GM12872 (cell line): ENCODE measurements at regions not wholly inside any gene's neighbourhood (a gene's known extent, or its start where the extent isn't known, plus 50 kb on each side); places are given as distances from the start of the nearest gene placed in this dataset.

Experiments used
- TF ChIP-seq, protein P1 (sequence below): IDR thresholded peaks from 3 replicates; pipeline ENCODE4 v1.5.1; 2011; ENCODE audit warnings: low read depth, mild to moderate bottlenecking, low read length, moderate library complexity; ENCODE audit not compliant: insufficient read depth

DNA sequence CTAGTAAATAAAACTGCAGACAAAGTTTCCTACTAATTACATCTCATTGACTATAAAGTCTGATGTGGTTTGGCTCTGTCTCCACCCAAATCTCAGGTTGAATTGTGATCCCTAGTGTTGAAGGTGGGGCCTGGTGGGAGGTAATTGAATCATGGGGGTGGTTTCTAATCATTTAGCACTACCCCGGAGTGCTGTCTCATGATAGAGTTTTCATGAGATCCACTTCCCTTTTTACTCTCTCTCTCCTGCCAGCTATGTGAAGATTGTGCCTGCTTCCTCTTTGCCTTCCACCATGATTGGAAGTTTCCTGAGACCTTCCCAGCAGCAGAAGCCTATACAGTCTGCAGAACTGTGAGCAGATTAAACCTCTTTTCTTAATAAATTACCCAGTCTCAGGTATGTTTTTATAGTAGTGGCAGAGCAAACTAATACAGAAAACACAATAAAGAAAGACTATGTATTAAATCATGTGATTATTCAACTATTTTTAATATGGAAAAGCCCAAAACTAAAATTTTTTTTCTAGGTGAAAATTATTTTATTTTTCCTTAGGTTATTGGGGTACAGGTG is 232.1 kb downstream of the FZD1 start:
- TF ChIP-seq, protein P1, sequence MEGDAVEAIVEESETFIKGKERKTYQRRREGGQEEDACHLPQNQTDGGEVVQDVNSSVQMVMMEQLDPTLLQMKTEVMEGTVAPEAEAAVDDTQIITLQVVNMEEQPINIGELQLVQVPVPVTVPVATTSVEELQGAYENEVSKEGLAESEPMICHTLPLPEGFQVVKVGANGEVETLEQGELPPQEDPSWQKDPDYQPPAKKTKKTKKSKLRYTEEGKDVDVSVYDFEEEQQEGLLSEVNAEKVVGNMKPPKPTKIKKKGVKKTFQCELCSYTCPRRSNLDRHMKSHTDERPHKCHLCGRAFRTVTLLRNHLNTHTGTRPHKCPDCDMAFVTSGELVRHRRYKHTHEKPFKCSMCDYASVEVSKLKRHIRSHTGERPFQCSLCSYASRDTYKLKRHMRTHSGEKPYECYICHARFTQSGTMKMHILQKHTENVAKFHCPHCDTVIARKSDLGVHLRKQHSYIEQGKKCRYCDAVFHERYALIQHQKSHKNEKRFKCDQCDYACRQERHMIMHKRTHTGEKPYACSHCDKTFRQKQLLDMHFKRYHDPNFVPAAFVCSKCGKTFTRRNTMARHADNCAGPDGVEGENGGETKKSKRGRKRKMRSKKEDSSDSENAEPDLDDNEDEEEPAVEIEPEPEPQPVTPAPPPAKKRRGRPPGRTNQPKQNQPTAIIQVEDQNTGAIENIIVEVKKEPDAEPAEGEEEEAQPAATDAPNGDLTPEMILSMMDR, result no peak

DNA sequence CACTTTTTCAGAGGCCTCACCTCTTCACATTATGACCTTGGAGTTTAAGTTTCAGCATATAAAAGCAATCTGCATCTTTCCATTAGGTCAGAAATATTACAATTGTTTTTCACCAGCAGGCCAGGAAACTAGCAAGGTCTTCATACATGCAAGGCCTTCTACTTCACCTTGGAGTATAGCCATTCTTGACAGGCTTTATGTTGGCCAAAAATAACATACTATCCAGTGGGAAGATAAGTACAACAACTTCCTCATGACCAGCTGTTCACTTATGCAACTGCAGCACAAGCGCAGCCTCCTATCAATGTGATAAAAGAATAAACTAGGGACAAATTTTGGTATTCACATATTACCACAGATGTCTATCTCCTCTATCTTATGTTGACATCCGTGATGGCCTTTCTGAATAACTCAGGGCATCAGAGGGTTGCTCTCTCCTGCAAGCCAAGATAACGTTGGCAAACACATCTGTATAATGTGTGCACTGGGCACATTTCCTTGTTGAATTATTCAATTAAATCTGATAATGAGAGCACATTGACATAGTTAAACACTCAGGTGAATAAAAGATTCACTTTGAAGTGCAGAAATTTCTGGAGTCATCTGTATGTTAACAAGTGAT is 239.8 kb downstream of the FZD1 start:
- TF ChIP-seq, protein P1, result no peak

DNA sequence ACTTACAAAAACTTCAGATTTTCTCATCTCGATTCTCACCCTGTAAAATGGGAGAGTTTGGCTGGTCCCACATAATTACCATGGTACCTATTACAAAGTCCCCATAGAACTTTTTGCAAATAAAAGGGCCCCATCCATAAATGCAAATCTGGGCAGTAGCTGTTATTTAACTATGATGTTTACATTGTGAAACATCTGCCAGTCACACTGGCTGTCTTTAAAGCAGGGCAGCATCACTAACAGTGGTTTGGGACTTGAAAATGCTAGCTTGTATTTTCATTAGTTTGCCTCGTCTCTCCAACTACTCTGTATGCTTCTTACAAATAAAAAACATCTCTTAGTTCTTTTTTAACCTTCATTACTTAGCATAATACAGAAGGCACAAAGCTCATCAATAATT is 240.7 kb downstream of the FZD1 start:
- TF ChIP-seq, protein P1, result no peak

DNA sequence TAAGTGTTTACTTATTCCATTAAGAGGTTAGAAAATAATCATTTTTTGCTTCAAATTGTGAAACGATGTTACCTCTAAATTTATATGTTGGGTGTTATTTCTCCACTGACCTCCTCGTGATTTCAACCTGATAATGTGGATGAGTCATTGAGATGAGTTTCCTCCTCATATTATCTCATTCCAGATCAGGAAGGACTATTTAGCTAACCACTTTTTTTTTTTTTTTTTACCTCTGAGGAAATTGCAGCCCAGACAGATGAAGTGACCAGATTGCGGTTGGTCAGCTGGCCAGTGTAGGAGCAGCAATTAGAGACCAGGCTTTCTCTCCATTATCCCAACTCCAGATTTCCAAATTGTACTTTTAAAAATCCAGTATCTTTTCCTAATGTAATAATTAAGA is 248.7 kb downstream of the FZD1 start:
- TF ChIP-seq, protein P1, result no peak

DNA sequence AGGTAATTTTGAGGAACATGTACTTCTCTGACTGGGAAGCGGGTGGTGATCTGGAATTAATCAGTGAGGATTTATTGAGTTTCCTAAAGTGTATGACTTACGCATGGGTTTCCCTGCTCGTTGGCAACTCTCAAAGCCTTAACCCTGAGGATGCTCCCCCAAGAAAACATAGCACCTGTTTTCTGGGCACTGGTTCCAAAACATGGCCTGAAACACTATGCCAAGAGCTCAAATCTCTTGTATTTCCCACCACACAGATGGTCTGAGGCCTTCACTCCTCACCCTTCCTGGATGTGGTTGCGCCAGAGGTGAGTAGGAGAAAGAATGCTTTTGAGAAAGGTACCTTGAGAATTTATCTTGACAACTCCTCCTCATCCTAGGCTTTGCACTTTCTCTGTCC is 250.4 kb downstream of the FZD1 start:
- TF ChIP-seq, protein P1, result no peak

DNA sequence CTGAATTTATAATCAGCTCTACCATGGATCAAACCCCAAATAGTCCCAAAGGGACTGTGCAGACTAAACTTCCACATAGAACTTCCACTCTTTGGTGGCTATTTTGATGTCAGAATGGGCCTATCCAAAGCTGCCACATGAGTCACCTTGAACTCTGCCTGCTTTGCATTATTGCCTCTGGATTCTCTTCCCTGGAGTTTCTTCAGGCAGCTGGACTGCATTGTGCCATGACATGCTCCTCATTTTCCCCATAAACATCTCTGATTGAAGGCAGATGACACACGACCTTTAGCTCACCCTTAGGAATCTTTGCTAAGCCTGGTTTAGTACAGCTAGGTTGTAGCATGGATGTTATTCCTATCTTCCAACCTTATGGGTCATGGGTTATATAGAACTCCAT is 251.7 kb downstream of the FZD1 start:
- TF ChIP-seq, protein P1, result no peak

DNA sequence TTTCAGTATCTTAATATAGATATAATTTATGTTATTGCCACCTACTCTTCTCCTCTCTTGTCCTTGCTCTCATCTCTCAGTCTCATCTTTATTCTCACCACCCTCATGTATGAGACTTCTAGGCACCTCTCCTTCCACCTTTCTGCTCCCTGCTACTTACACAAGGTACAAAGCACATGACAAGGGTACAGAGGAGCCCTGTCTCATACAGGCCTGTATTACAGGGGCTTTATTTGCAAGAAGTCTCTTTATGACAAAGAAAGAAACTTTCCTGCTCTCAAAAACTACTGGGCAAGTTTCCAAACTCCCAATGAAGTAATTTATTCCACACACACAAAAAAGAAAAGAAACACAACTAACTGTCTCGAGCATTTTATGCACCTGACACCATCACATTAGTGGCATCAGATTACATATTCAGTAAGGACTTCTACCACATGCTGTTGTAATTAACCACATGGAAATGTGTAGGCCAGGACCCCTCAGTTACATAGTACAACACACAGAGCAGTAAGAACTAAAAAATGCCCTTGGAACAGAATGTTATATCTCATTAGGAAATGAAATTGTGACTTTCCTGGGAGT is 253.1 kb downstream of the FZD1 start:
- TF ChIP-seq, protein P1, result no peak
